ENCODE measurements at regions not wholly inside any gene's neighbourhood (a gene's known extent, or its start where the extent isn't known, plus 50 kb on each side); places are given as distances from the start of the nearest gene placed in this dataset.

DNA sequence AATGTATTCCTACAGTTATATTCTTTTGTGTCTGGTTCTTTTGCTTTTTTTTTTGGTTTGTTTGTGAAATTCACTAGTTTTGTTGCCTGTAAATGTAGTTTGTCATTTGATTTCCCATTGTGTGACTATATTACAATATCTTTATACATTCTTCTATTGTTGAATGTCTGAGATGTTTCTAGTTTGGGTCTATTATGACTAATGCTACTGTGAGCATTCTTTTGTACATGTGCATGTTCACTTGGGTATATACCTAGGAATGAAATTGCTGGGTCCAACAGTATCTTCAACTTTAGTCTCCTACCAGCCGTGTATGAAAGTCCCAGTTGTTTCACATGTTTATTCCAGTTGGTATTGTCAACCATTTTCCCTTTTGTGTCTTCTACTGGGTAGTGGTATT lies 112.7 kb upstream of the RBMS1 start:
- TF ChIP-seq ZNF274 (IDR thresholded peaks at IDR 0.05; ENCODE audit: low read depth, low read length) (no peak), YY1 (IDR thresholded peaks at IDR 0.05; ENCODE audit: insufficient read depth, insufficient read length) (no peak), SUZ12 (IDR thresholded peaks at IDR 0.05; ENCODE audit: extremely low read depth, insufficient read depth, insufficient read length) (no peak)
